Psoas muscle (tissue), 7 donors: ENCODE measurements at regions not wholly inside any gene's neighbourhood (a gene's known extent, or its start where the extent isn't known, plus 50 kb on each side); places are given as distances from the start of the nearest gene placed in this dataset.

ENCODE experiments used
- ATAC-seq, 4 donors: fragments of 200-7000 bp; cut with Tn5 transposase; one replicate each; pipeline ENCODE4 v1.9.1; 2020; ENCODE audit warnings: moderate library complexity in 3 of 4, mild to moderate bottlenecking in 2 of 4
- DNase-seq, 2 donors: peaks; one replicate each; pipeline ENCODE4 v3.0.0-alpha.2; 2020
- H3K27ac ChIP-seq: fragments of 200-600 bp; one replicate; pipeline ENCODE4 v1.8.0; 2022
- H3K27me3 ChIP-seq, 3 donors: fragments of 200-600 bp in 1 of 3; one replicate each; pipeline versions ENCODE4 v1.6.1 to v1.8.0; 2013 to 2022; ENCODE audit warnings: low read length in 2 of 3, mild to moderate bottlenecking in 2 of 3, moderate library complexity in 1 of 3; ENCODE audit not compliant: insufficient read depth in 3 of 3
- H3K36me3 ChIP-seq, 2 donors: fragments of 200-600 bp in 1 of 2; one replicate each; pipeline versions ENCODE4 v1.6.1 to v1.8.0; 2013 to 2022; ENCODE audit warnings: low read depth in 1 of 2, mild to moderate bottlenecking in 1 of 2, moderate library complexity in 1 of 2; ENCODE audit not compliant: insufficient read depth in 1 of 2
- H3K4me1 ChIP-seq: fragments of 200-600 bp; one replicate; pipeline ENCODE4 v1.8.0; 2022
- H3K4me3 ChIP-seq: fragments of 200-600 bp; one replicate; pipeline ENCODE4 v1.8.0; 2022; ENCODE audit warnings: mild to moderate bottlenecking
- H3K9me3 ChIP-seq: fragments of 200-600 bp; one replicate; pipeline ENCODE4 v1.8.0; 2022
- CTCF ChIP-seq: fragments of 200-600 bp; IDR thresholded peaks from one replicate; pipeline ENCODE4 v1.8.0; 2022; ENCODE audit warnings: antibody characterized with exemption
- WGBS, 3 donors: extraction: QIAGEN DNeasy Blood & Tissue Kit; methylation state at CpG; one replicate each; pipeline versions ENCODE4 v1.1.6 to v1.1.7; 2013; 5-methylcytosine and 5-hydroxymethylcytosine counted together
- intact Hi-C, 2 donors: fragments of 100-400 bp; cut with DNase I; formaldehyde crosslinking; loops; one replicate each; pipeline versions ENCODE4 v1.11.0 to v1.14.2; 2022
- donor health status: healthy with polysubstance abuse.
- donor health status: DM: no; HTN: no; CAD: no; lungs with moderate emphysema.
- donor health status: Bipolar disorder and iron deficiency.
- donor health status: healthy.
- donor health status: DM: yes; HTN: yes; CAD: no.
- donor health status: DM: no; HTN: no; CAD: no.
- donor health status: DM: yes; HTN: yes; CAD: no.

- intact Hi-C loops: no loop called here
- Histone ChIP-seq H3K27ac (no peak overlapping the region), H3K4me1 (peaks cover 36% of the 10 kb centered on the region), H3K36me3 (no peaks in the 10 kb centered on the region), H3K4me3 (no peak overlapping the region), H3K9me3 (no peaks in the 10 kb centered on the region), H3K27me3 (no peaks in the 10 kb centered on the region)
- DNase-seq (no peak), ATAC-seq (no peak)
- 75 to 88% (median 86%) methylated on average over 20 of the region's 20 CpGs for WGBS, 3 donors
- no peak for TF ChIP-seq CTCF
Observed at GRCh38 chr3:194875581-194876402, 190.1 kb downstream of the FAM43A start.

- no peak overlapping the region for H3K4me3 ChIP-seq
- no peaks in the 10 kb centered on the region for H3K36me3 ChIP-seq
- H3K27me3 ChIP-seq: no peaks in the 10 kb centered on the region
- peak in 1 of 4 donors; percentile 4 for ATAC-seq
- WGBS, 3 donors: 47 to 60% (median 52%) methylated on average over 12 of the region's 12 CpGs
- peak in 1 of 2 donors; percentile 61 for DNase-seq
- H3K4me1 ChIP-seq: peaks cover 29% of the 10 kb centered on the region
- no peak for TF ChIP-seq CTCF
- H3K9me3 ChIP-seq: no peaks in the 10 kb centered on the region
- no peak overlapping the region for H3K27ac ChIP-seq
- intact Hi-C loops: no loop called here
Observed at GRCh38 chr3:194876403-194877095, 190.9 kb downstream of the FAM43A start.

GRCh38 chr3:194877291-194878119 is 191.8 kb downstream of the FAM43A start:
- peak in 2 of 4 donors; percentile 12 to 20 for ATAC-seq
- Histone ChIP-seq H3K4me3 (no peak overlapping the region), H3K36me3 (no peaks in the 10 kb centered on the region), H3K4me1 (peaks cover 19% of the 10 kb centered on the region), H3K27me3 (no peaks in the 10 kb centered on the region), H3K27ac (no peak overlapping the region), H3K9me3 (no peaks in the 10 kb centered on the region)
- intact Hi-C loops: no loop called here
- WGBS, 3 donors: 61 to 66% (median 61%) methylated on average over 23 to 24 of the region's 24 CpGs
- no peak for DNase-seq
- no peak for TF ChIP-seq CTCF

GRCh38 chr3:194879126-194879877 is 193.6 kb downstream of the FAM43A start:
- 73 to 75% (median 73%) methylated on average over 12 of the region's 12 CpGs for WGBS, 3 donors
- ATAC-seq (peak in 1 of 4 donors; percentile 35), DNase-seq (no peak)
- Histone ChIP-seq H3K4me1 (peaks cover 15% of the 10 kb centered on the region), H3K27ac (peak overlapping the region; percentile 30), H3K36me3 (no peaks in the 10 kb centered on the region), H3K9me3 (peaks cover 5% of the 10 kb centered on the region), H3K27me3 (no peaks in the 10 kb centered on the region), H3K4me3 (no peak overlapping the region)
- intact Hi-C loops: no loop called here
- no peak for TF ChIP-seq CTCF
